ENCODE measurements at regions not wholly inside any gene's neighbourhood (a gene's known extent, or its start where the extent isn't known, plus 50 kb on each side); places are given as distances from the start of the nearest gene placed in this dataset.

DNA sequence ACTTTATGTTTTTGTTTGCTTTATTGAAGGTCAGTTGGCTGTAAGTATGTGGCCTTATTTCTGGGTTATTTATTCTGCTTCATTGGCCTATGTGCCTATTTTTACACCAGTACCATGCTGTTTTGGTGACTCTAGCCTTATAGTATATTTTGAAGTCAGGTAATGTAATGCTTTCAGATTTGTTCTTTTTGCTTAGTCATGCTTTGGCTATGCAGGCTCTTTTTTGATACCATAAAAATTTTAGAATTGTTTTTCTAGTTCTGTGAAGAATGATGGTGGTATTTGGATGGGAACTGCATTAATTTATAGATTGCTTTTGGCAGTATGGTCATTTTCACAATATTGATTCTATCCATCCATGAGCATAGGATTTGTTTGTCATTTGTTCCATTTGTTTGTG lies 63.5 kb upstream of the TTC14 start:
- no peak for DNase-seq (ENCODE audit: low spot score)

DNA sequence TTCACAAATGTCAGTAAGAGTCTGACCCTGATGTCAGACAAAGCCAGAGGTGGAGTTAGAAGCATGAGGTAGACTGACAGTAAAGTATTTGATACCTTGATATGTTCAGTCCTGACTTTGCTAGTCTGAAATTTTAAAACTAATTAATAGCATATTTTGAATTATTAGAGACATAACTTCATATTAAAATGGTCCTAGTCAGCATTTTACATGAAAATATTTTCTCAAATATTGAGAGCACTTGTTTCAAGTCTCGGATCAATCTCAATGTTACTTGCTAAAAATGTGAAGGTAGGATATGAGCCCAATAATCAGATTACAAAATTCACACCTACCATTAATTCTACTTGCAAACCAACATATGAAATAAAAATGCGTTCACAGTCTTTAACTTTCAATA lies 58.1 kb upstream of the TTC14 start:
- no peak for DNase-seq (ENCODE audit: low spot score)

DNA sequence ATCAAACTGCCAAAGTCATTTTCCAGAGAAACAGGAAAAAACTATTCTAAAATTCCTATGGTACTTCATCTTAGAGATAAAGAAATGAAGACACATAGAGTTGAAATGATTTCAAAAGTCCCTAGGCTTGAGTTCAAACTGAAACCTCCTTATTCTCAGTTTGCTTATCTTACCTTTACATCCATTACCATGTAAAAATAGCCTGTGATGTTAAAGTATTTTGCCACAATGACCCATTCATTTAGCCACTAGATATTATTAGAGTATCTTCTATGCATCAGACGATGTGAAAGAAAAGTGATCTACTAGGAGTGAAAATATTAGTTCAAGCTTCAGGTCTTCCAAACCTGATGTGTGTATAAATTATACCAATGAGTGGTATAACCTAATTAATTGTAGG lies 55.1 kb upstream of the TTC14 start:
- DNase-seq (ENCODE audit: low spot score): no peak

DNA sequence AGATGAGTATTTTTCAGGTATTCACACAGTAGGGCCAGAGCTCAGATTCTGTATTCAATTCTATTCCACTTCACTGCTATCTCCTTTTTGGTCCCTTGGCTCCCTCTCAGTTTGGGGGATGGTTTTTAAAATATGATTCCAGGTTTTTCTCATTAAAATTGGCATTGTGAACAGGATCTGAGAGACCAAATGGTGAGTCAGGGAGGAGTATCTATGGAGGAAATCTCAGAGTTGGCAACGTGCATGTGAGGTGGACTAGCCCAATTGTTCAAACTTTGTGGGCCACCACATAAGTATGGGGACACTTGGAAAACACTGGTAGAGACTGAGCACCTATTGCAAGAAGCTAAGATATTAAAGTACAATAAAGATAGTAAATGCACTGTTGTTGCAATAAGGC lies 53.9 kb upstream of the TTC14 start:
- no peak for DNase-seq (ENCODE audit: low spot score)

All from D341Med (cell line).